Body of pancreas (tissue), 4 donors: ENCODE measurements at regions not wholly inside any gene's neighbourhood (a gene's known extent, or its start where the extent isn't known, plus 50 kb on each side); places are given as distances from the start of the nearest gene placed in this dataset.

Experiments
- ATAC-seq: fragments of 150-250 bp; one replicate; pipeline ENCODE4 v1.9.1; 2016
- DNase-seq, 4 donors: peaks; one replicate each; pipeline ENCODE4 v3.0.0-alpha.2; 2019
- H3K27ac ChIP-seq, 4 donors: fragments of 200-600 bp; sonication (generic); 1 replicate in 3 of 4; 2 replicates in 1 of 4; pipeline versions ENCODE4 v1.5.1 to v1.6.1; 2016 to 2019; ENCODE audit warnings: mild to moderate bottlenecking in 1 of 4, mixed read lengths in 1 of 4, moderate library complexity in 1 of 4
- H3K27me3 ChIP-seq, 2 donors: fragments of 200-600 bp; sonication (generic); one replicate each; pipeline ENCODE4 v1.6.0; 2016; ENCODE audit warnings: mild to moderate bottlenecking in 1 of 2
- H3K36me3 ChIP-seq, 2 donors: fragments of 200-600 bp; sonication (generic); replicated peaks in 1 of 2; 2 replicates each; pipeline ENCODE4 v1.5.1; 2016; ENCODE audit warnings: low read depth in 2 of 2; ENCODE audit not compliant: insufficient read depth in 1 of 2
- H3K4me1 ChIP-seq: fragments of 200-600 bp; sonication (generic); one replicate; pipeline ENCODE4 v1.6.0; 2016
- H3K4me3 ChIP-seq, 2 donors: fragments of 200-600 bp; sonication (generic); 1 replicate in 1 of 2; 2 replicates in 1 of 2; pipeline ENCODE4 v1.5.1; 2016 to 2019
- H3K9me3 ChIP-seq, 3 donors: fragments of 200-600 bp; sonication (generic); 1 replicate in 2 of 3; 2 replicates in 1 of 3; pipeline ENCODE4 v1.5.1; 2016
- CTCF ChIP-seq, 7 experiments: fragments of 450-650 bp in 4 of 7; fragments of 200-600 bp in 3 of 7; sonication (generic) in 3 of 7; IDR thresholded peaks; one replicate each; pipeline ENCODE4 v1.5.1; 2016 to 2019; ENCODE audit warnings: antibody characterized with exemption in 7 of 7
- POLR2A ChIP-seq, 3 donors: fragments of 450-650 bp; IDR thresholded peaks; one replicate each; pipeline ENCODE4 v1.6.1; 2016; ENCODE audit warnings: antibody characterized with exemption in 3 of 3, mild to moderate bottlenecking in 2 of 3
- WGBS, 2 donors: methylation state at CpG; one replicate each; pipeline ENCODE4 v1.1.5; 2017; 5-methylcytosine and 5-hydroxymethylcytosine counted together
- intact Hi-C: fragments of 100-400 bp; cut with DNase I; formaldehyde crosslinking; loops from one replicate; pipeline ENCODE4 v1.15.1; 2023

- no peak overlapping the region for H3K4me3 ChIP-seq
- no peaks in the 10 kb centered on the region for H3K36me3 ChIP-seq
- intact Hi-C loops: no loop called here
- H3K9me3 ChIP-seq: no peaks in the 10 kb centered on the region
- no peaks in the 10 kb centered on the region for H3K27me3 ChIP-seq
- H3K27ac ChIP-seq: no peak overlapping the region
- WGBS, 2 donors: 85 to 90% methylated on average over 4 of the region's 4 CpGs
- no peak for TF ChIP-seq POLR2A (IDR thresholded peaks at IDR 0.05)
- no peak for TF ChIP-seq CTCF (IDR thresholded peaks at IDR 0.05)
- H3K4me1 ChIP-seq: peaks cover 15% of the 10 kb centered on the region
- DNase-seq (no peak), ATAC-seq (no peak)
These were observed 114.2 kb upstream of the ARHGAP5 start for GRCh38 chr14:31962920-31963319.

GRCh38 chr14:31963587-31963986 lies 113.5 kb upstream of the ARHGAP5 start:
- no peak for ATAC-seq
- intact Hi-C loops: no loop called here
- Histone ChIP-seq H3K36me3 (no peaks in the 10 kb centered on the region), H3K9me3 (no peaks in the 10 kb centered on the region), H3K4me3 (no peak overlapping the region), H3K4me1 (peaks cover 22% of the 10 kb centered on the region), H3K27me3 (no peaks in the 10 kb centered on the region), H3K27ac (no peak overlapping the region)
- no peak for DNase-seq
- WGBS, 2 donors: 50 to 63% methylated on average over 2 of the region's 2 CpGs
- no peak for TF ChIP-seq CTCF (IDR thresholded peaks at IDR 0.05)
- no peak for TF ChIP-seq POLR2A (IDR thresholded peaks at IDR 0.05)

- ATAC-seq (no peak), DNase-seq (no peak)
- no peak for TF ChIP-seq POLR2A (IDR thresholded peaks at IDR 0.05)
- no peak for TF ChIP-seq CTCF (IDR thresholded peaks at IDR 0.05)
- intact Hi-C loops: no loop called here
- Histone ChIP-seq H3K27me3 (no peaks in the 10 kb centered on the region), H3K9me3 (no peaks in the 10 kb centered on the region), H3K27ac (no peak overlapping the region), H3K4me3 (no peak overlapping the region), H3K36me3 (no peaks in the 10 kb centered on the region), H3K4me1 (peaks cover 30% of the 10 kb centered on the region)
- 71 to 82% methylated on average over 6 of the region's 6 CpGs for WGBS, 2 donors
These were observed 112.6 kb upstream of the ARHGAP5 start for GRCh38 chr14:31964490-31964889.

GRCh38 chr14:31965071-31965734 lies 111.9 kb upstream of the ARHGAP5 start:
- Histone ChIP-seq H3K27me3 (no peaks in the 10 kb centered on the region), H3K36me3 (no peaks in the 10 kb centered on the region), H3K4me3 (no peak overlapping the region), H3K27ac (peak overlapping the region in 1 of 4 donors; percentile 1), H3K9me3 (no peaks in the 10 kb centered on the region), H3K4me1 (peaks cover 30% of the 10 kb centered on the region)
- no peak for ATAC-seq
- intact Hi-C loops: no loop called here
- no peak for TF ChIP-seq CTCF (IDR thresholded peaks at IDR 0.05)
- no peak for TF ChIP-seq POLR2A (IDR thresholded peaks at IDR 0.05)
- WGBS, 2 donors: 54% methylated on average over 10 to 11 of the region's 11 CpGs
- no peak for DNase-seq
